GM12874 (cell line): ENCODE measurements at regions not wholly inside any gene's neighbourhood (a gene's known extent, or its start where the extent isn't known, plus 50 kb on each side); places are given as distances from the start of the nearest gene placed in this dataset.

Experiments
- CTCF ChIP-seq: IDR thresholded peaks from 2 replicates; pipeline ENCODE4 v1.5.1; 2011; ENCODE audit warnings: low read depth, mild to moderate bottlenecking, control low read depth, low read length, moderate library complexity; ENCODE audit not compliant: insufficient read depth

GRCh38 chr12:61846765-61847164 is 413.4 kb upstream of the USP15 start:
- no peak for TF ChIP-seq CTCF

- no peak for TF ChIP-seq CTCF
Measured at GRCh38 chr12:61848893-61849292, 411.3 kb upstream of the USP15 start.

- TF ChIP-seq CTCF, result no peak
Measured at GRCh38 chr12:61853945-61854344, 406.3 kb upstream of the USP15 start.

- no peak for TF ChIP-seq CTCF
Measured at GRCh38 chr12:61854902-61855301, 405.3 kb upstream of the USP15 start.

- TF ChIP-seq CTCF, result no peak
Measured at GRCh38 chr12:61857968-61858367, 402.2 kb upstream of the USP15 start.

- no peak for TF ChIP-seq CTCF
Measured at GRCh38 chr12:61860451-61860850, 399.8 kb upstream of the USP15 start.

- TF ChIP-seq CTCF, result no peak
Measured at GRCh38 chr12:61862986-61863385, 397.2 kb upstream of the USP15 start.

- TF ChIP-seq CTCF, result no peak
Measured at GRCh38 chr12:61863811-61864210, 396.4 kb upstream of the USP15 start.
